ENCODE measurements at regions not wholly inside any gene's neighbourhood (a gene's known extent, or its start where the extent isn't known, plus 50 kb on each side); places are given as distances from the start of the nearest gene placed in this dataset.

GRCh38 chr21:14657241-14658008, 111.3 kb upstream of the SAMSN1 start:
- Histone ChIP-seq H3K4me3 (ENCODE audit: insufficient read depth, low read depth, low read length) (no peak overlapping the region), H4K20me1 (ENCODE audit: insufficient read depth, low read length) (no peaks in the 10 kb centered on the region), H3K27ac (ENCODE audit: low read depth, low read length) (no peak overlapping the region), H3K36me3 (ENCODE audit: insufficient read depth, low read length) (no peaks in the 10 kb centered on the region), H2AFZ (ENCODE audit: low read depth, low read length) (no peak overlapping the region), H3K4me1 (ENCODE audit: insufficient read depth, low read length) (no peaks in the 10 kb centered on the region), H3K9me3 (ENCODE audit: insufficient read depth, low read depth, low read length) (no peaks in the 10 kb centered on the region), H3K79me2 (ENCODE audit: insufficient read depth, low read length) (no peaks in the 10 kb centered on the region), H3K4me2 (ENCODE audit: low read length) (no peak overlapping the region), H3K9ac (ENCODE audit: low read length) (no peak overlapping the region), H3K27me3 (ENCODE audit: insufficient read depth, low read length) (no peaks in the 10 kb centered on the region)
- H3K9me3 Mint-ChIP-seq (ENCODE audit: unreplicated experiment), result no peaks in the 10 kb centered on the region
- H3K27me3 Mint-ChIP-seq (ENCODE audit: low read depth, unreplicated experiment), result no peaks in the 10 kb centered on the region
- H3K4me3 Mint-ChIP-seq (ENCODE audit: unreplicated experiment), result no peak overlapping the region
- no peak overlapping the region for H3K27ac Mint-ChIP-seq (ENCODE audit: unreplicated experiment)
- DNase-seq (ENCODE audit: low read depth) (no peak), FAIRE-seq (no peak)
- no peak for TF ChIP-seq EZH2 (IDR thresholded peaks at IDR 0.05; ENCODE audit: insufficient read depth, low read length)
- TF ChIP-seq CTCF (IDR thresholded peaks at IDR 0.05; ENCODE audit: insufficient read depth, low read depth, low read length), result no peak
- no peaks in the 10 kb centered on the region for H3K36me3 Mint-ChIP-seq (ENCODE audit: low read depth, unreplicated experiment)
- H3K4me1 Mint-ChIP-seq (ENCODE audit: low read depth, unreplicated experiment), result no peaks in the 10 kb centered on the region

- H2AFZ ChIP-seq (ENCODE audit: low read depth, low read length), result no peak overlapping the region
- no peak overlapping the region for H3K4me3 Mint-ChIP-seq (ENCODE audit: unreplicated experiment)
- FAIRE-seq, result no peak
Measured at GRCh38 chr21:14646893-14647292, 100.8 kb upstream of the SAMSN1 start.

More at GRCh38 chr21:14646893-14647292, 100.8 kb upstream of the SAMSN1 start:
- Histone ChIP-seq H3K9ac (ENCODE audit: low read length) (no peak overlapping the region), H3K4me1 (ENCODE audit: insufficient read depth, low read length) (no peaks in the 10 kb centered on the region), H3K27me3 (ENCODE audit: insufficient read depth, low read length) (no peaks in the 10 kb centered on the region), H3K27ac (ENCODE audit: low read depth, low read length) (no peak overlapping the region), H3K4me2 (ENCODE audit: low read length) (no peak overlapping the region), H3K9me3 (ENCODE audit: insufficient read depth, low read depth, low read length) (peaks cover 4% of the 10 kb centered on the region), H3K36me3 (ENCODE audit: insufficient read depth, low read length) (no peaks in the 10 kb centered on the region), H3K79me2 (ENCODE audit: insufficient read depth, low read length) (no peaks in the 10 kb centered on the region), H4K20me1 (ENCODE audit: insufficient read depth, low read length) (no peaks in the 10 kb centered on the region), H3K4me3 (ENCODE audit: insufficient read depth, low read depth, low read length) (no peak overlapping the region)
- H3K36me3 Mint-ChIP-seq (ENCODE audit: low read depth, unreplicated experiment), result no peaks in the 10 kb centered on the region
- peaks cover 7% of the 10 kb centered on the region for H3K9me3 Mint-ChIP-seq (ENCODE audit: unreplicated experiment)
- no peaks in the 10 kb centered on the region for H3K27me3 Mint-ChIP-seq (ENCODE audit: low read depth, unreplicated experiment)
- TF ChIP-seq CTCF (IDR thresholded peaks at IDR 0.05; ENCODE audit: insufficient read depth, low read depth, low read length) (no peak), EZH2 (IDR thresholded peaks at IDR 0.05; ENCODE audit: insufficient read depth, low read length) (no peak)
- DNase-seq (ENCODE audit: low read depth), result no peak
- no peaks in the 10 kb centered on the region for H3K4me1 Mint-ChIP-seq (ENCODE audit: low read depth, unreplicated experiment)
- H3K27ac Mint-ChIP-seq (ENCODE audit: unreplicated experiment), result no peak overlapping the region

Data from astrocyte (in vitro differentiated cells and primary cell).